T-helper 1 cell treated with Interleukin-12 subunit alpha and Interleukin-12 subunit beta and Interleukin-4 antibody, amounts not matched to agents 30 μg/mL and 1 μg/mL, for 36 hours (primary cell): ENCODE measurements at regions not wholly inside any gene's neighbourhood (a gene's known extent, or its start where the extent isn't known, plus 50 kb on each side); places are given as distances from the start of the nearest gene placed in this dataset.
"Not testable (repeated sequence)": the region's sequence is repeated elsewhere in the genome, so short reads cannot be mapped to it uniquely, and the experiment has no call there.

ENCODE experiments used
- H3K27ac Mint-ChIP-seq: one replicate; pipeline ENCODE4 v1.8.0; 2021; ENCODE audit warnings: mild to moderate bottlenecking, mixed read lengths
- H3K27me3 Mint-ChIP-seq: one replicate; pipeline ENCODE4 v1.8.0; 2021; ENCODE audit warnings: low read depth, mixed read lengths
- H3K36me3 Mint-ChIP-seq: one replicate; pipeline ENCODE4 v1.8.0; 2021; ENCODE audit warnings: low read depth, mixed read lengths
- H3K4me1 Mint-ChIP-seq: one replicate; pipeline ENCODE4 v1.8.0; 2021; ENCODE audit warnings: low read depth, mixed read lengths
- H3K4me3 Mint-ChIP-seq: one replicate; pipeline ENCODE4 v1.8.0; 2021; ENCODE audit warnings: mild to moderate bottlenecking, moderate library complexity, mixed read lengths
- H3K9me3 Mint-ChIP-seq: one replicate; pipeline ENCODE4 v1.8.0; 2021; ENCODE audit warnings: mixed read lengths

DNA sequence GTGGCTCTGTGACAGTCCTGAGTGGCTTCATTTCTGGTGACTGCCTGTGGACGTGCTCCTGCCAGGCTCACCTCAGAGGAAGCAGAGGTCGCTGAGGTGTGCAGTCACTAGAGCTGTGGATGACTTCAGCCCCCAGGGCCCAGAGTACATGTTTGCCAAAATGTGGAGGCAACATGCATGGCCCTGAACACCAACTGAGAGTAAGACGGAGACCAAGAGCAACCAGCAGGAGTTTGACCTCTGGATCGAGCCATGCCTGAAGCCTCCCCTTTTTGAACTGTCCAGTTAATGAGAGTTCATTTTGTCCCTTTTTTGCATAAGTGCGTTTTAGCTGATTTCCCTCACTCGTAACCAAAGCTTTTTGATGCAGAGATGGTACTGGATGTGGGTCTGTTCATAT is 184.9 kb downstream of the RTP5 start:
- Mint-ChIP-seq H3K4me1 (no peaks in the 10 kb centered on the region), H3K27ac (no peak overlapping the region), H3K4me3 (no peak overlapping the region), H3K9me3 (no peaks in the 10 kb centered on the region), H3K27me3 (peaks cover 31% of the 10 kb centered on the region), H3K36me3 (no peaks in the 10 kb centered on the region)

DNA sequence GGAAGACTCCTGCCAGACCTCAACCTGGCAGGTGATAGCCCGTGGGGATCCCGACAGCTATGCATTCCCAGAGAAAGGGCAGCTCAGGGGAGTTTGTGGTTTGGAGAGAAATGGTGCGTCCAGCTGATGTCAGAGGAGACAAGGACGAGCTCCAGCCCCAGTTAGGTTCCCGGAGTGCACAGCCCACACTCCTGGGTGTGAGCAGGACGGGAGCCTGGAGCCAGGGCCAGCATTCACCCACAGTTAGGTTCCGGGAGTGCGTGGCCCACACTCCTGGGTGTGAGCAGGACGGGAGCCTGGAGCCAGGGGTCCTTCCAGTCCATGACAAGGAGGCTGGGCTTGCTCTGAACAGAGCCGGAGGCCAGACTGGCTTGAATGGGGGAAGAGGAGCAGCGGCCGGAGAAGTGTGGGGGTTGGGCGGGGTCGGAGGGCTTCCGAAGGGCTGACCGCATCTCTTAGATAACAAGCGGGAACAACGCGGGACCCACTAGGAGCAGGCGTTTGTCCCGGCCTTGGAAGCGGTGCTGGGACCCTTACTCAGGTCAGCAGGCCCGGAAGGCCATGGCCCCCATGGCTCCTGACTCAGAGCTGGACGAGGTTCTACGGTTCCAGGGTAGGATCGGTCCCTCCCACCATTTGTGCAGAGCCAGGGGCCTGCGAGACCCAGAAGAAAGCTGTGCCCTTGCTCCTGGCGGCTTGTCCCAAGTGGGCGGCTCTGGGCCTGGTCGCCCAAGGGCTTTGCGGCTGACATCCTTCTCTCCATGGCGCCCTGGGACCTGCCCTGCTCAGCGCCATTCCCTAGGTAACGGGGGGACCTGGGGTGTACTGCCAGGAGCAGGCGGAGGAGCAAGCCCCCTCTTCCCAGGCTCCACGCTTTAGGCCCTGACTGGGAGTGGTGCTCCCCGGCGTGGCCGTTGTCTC is 185.6 kb downstream of the RTP5 start:
- H3K4me3 Mint-ChIP-seq: no peak overlapping the region
- peaks cover 27% of the 10 kb centered on the region for H3K27me3 Mint-ChIP-seq
- H3K36me3 Mint-ChIP-seq: no peaks in the 10 kb centered on the region
- no peaks in the 10 kb centered on the region for H3K4me1 Mint-ChIP-seq
- no peaks in the 10 kb centered on the region for H3K9me3 Mint-ChIP-seq
- H3K27ac Mint-ChIP-seq: no peak overlapping the region

DNA sequence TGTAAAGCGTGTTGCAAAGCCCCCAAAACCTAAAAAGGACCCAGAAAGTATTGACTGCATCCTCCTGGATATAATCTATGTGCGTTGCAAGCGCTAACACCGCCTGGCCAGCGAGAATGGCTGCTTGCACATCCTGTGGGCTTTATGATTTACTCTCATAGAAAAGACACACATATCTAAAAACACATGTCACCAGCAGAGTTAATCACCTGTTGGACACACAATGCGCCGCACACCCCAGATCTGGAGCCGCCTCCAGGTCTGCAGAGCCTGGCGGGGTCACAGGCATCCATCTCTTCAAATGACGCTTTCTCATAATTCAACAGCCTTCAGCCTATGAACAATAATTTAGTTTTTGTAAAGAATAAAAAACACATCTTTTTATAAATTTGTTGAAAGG is 186.5 kb downstream of the RTP5 start:
- H3K27me3 Mint-ChIP-seq: peaks cover 20% of the 10 kb centered on the region

DNA sequence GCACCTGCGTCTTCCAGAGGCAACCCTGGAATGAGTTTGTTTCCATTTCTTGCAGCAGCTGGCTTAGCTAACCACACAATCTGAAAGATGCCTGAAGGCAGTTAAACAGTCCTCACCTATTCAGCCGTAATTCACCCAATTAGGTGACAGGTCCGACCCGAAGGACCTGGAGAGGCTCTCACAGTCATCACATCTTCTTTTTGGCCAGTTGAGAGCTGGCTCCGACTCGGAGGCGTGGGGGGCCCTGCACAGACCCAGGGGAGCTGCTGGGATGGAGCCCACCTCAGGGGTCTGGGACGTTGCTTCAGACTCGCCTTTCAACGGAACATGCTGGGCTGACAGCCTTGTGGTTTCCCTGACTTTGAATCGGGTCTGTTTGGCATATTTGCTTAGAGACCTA is 187.3 kb downstream of the RTP5 start:
- peaks cover 12% of the 10 kb centered on the region for H3K27me3 Mint-ChIP-seq
- no peaks in the 10 kb centered on the region for H3K36me3 Mint-ChIP-seq
- no peaks in the 10 kb centered on the region for H3K9me3 Mint-ChIP-seq
- H3K27ac Mint-ChIP-seq: no peak overlapping the region
- no peak overlapping the region for H3K4me3 Mint-ChIP-seq
- H3K4me1 Mint-ChIP-seq: no peaks in the 10 kb centered on the region

More for the DNA sequence above, 186.5 kb downstream of the RTP5 start:
- Mint-ChIP-seq H3K36me3 (no peaks in the 10 kb centered on the region), H3K4me1 (no peaks in the 10 kb centered on the region), H3K4me3 (no peak overlapping the region), H3K9me3 (no peaks in the 10 kb centered on the region), H3K27ac (no peak overlapping the region)

DNA sequence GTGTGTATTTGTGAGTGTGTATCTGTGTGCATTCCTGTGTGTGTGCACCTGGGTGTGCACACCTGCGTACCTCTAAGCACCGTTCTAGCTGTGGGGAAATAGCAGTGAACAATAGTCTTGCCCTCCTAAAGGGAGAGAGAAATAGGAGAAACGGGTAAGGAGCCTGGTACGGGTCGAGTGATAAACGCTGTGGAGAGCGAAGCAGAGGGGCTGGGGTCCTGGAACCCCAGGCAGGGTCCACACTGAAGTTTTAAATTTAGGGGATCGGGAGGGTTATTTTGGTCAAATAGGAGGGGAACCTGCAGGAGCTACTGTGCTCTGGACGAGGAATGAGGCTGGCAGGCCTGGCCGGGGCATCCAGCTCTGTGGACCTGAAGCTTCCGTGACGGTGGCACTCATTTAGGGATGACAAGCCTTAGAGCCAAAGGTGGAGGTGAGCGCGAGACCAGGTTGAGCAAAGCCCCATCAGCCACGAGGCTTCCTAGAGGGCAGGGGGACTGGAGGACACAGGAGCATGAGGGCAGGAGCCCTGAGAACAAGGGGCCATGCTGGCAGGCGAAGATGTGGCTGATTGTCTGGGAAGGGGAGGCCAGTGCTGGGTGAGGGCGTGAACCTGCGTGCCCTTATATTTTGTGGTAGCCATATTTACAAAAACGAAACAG is 188.0 kb downstream of the RTP5 start:
- Mint-ChIP-seq H3K9me3 (no peaks in the 10 kb centered on the region), H3K27ac (no peak overlapping the region), H3K27me3 (peaks cover 11% of the 10 kb centered on the region), H3K4me1 (no peaks in the 10 kb centered on the region), H3K4me3 (no peak overlapping the region), H3K36me3 (no peaks in the 10 kb centered on the region)

DNA sequence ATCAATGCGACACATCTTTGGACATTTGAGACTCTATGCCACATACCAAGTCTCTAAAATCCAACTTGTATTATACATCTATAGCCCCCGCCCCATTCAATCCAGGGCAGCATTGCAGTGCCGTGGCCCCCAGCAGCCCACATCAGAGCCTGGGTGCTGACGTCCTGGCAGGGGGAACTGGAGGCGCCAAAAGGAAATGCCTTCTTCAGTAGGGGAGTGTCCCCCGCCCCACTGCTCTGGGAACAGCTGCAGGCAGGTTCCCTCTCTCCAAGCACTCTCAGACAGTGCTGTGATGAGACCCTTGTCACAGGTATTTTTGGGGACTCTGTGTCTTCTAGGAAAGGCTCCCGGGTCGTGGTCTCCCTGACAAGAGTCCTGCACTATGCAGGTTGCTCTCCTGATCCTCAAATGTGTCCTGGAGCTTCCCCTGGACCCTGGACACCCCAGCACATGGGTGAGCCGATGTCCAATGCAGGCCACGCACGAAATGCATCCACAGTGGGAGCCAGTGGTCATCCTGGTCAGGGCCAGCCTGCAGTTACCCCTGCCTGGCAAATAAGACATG is 188.7 kb downstream of the RTP5 start:
- no peaks in the 10 kb centered on the region for H3K4me1 Mint-ChIP-seq
- peaks cover 14% of the 10 kb centered on the region for H3K27me3 Mint-ChIP-seq
- H3K4me3 Mint-ChIP-seq: no peak overlapping the region

DNA sequence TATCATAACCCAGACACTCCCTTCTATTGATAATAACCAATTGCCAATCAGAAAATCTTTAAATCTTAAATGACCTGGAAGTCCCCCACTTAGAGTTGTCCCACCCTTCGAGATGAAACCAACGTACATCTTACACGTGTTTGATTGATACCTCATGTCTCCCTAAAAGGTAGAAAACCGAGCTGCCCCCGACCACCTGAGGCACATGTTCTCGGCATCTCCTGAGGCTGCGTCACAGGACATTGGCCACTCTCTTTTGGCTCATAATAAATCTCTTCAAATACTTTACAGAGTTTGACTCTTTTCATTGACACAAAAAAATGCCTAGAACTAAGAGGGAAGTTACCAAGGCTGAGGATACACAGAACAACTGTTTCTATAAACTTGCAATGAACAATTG is 190.0 kb downstream of the RTP5 start:
- Mint-ChIP-seq H3K27me3 (peaks cover 15% of the 10 kb centered on the region), H3K36me3 (no peaks in the 10 kb centered on the region), H3K4me3 (no peak overlapping the region), H3K9me3 (no peaks in the 10 kb centered on the region), H3K27ac (no peak overlapping the region), H3K4me1 (no peaks in the 10 kb centered on the region)

More for the DNA sequence above, 188.7 kb downstream of the RTP5 start:
- no peak overlapping the region for H3K27ac Mint-ChIP-seq
- H3K9me3 Mint-ChIP-seq: no peaks in the 10 kb centered on the region
- H3K36me3 Mint-ChIP-seq: no peaks in the 10 kb centered on the region

DNA sequence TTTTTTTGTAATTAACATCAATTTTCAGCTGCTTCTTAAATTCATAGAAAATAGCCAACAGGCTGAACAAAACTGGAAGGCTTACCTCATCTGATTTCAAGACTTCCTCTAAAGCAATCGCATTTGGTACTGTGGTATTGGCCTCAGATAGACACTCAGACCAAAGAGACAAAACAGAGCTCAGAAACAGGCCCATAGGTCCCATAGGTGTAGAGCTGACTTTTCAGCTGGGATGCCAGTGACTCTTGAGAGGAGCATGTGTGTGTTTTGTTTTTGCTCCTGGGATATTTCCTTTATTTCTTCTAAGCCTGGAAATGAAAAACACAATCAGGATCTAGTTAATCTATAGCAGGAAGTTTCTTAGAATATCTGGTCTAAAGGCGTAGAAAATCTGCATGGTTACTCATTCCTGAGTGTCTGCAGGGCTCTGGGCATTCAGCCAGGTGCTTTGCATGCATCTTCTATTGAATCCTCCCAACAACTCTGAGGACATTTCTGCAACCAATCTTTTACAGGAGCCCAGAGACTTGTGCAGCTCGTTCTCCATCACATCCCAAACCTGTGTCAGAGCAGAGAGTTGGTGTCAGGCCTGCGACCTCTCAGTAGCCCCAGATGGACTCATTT is 190.8 kb downstream of the RTP5 start:
- H3K9me3 Mint-ChIP-seq: no peaks in the 10 kb centered on the region
- H3K27ac Mint-ChIP-seq: no peak overlapping the region
- peaks cover 15% of the 10 kb centered on the region for H3K27me3 Mint-ChIP-seq
- H3K4me1 Mint-ChIP-seq: no peaks in the 10 kb centered on the region
- H3K36me3 Mint-ChIP-seq: no peaks in the 10 kb centered on the region
- H3K4me3 Mint-ChIP-seq: no peak overlapping the region

DNA sequence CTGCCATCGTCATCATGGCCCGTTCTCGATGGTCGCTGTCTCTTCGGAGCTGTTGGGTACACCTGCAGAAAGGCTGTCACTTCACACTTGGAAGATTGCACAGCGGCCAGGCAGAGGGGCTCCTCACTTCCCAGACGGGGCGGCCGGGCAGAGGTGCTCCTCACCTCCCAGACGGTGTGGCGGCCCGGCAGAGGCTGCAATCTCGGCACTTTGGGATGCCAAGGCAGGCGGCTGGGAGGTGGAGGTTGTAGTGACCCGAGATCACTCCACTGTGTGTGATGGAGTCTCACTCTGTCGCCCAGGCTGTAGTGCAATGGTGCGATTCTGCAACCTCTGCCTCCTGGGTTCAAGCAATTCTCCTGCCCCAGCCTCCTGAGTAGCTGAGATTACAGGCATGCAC is 192.4 kb downstream of the RTP5 start:
- not testable (repeated sequence) for H3K36me3 Mint-ChIP-seq, H3K27ac Mint-ChIP-seq, H3K4me3 Mint-ChIP-seq, H3K4me1 Mint-ChIP-seq, H3K9me3 Mint-ChIP-seq
- H3K27me3 Mint-ChIP-seq: peaks cover 18% of the 10 kb centered on the region

DNA sequence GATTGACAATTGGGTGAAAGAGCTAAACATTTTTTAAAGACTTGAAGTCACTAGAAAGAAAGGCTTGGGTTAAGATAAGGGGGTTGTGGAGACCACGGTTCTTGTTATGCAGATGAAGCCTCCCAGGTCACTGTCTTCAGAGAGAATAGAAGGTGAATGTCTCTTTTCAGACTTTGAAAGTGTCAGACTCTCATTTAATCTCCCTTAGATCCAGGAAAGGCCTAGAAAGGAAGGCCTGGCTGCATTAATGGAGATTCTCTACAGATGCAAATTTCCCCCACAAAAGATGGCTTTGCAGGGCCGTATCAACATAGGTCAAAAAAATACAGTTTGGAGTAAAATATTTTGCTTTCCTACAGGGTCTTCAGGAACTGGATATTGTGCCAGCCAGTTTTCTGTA is 193.9 kb downstream of the RTP5 start:
- Mint-ChIP-seq H3K27ac (no peak overlapping the region), H3K9me3 (no peaks in the 10 kb centered on the region), H3K36me3 (no peaks in the 10 kb centered on the region), H3K4me3 (no peak overlapping the region), H3K27me3 (peaks cover 8% of the 10 kb centered on the region), H3K4me1 (no peaks in the 10 kb centered on the region)

DNA sequence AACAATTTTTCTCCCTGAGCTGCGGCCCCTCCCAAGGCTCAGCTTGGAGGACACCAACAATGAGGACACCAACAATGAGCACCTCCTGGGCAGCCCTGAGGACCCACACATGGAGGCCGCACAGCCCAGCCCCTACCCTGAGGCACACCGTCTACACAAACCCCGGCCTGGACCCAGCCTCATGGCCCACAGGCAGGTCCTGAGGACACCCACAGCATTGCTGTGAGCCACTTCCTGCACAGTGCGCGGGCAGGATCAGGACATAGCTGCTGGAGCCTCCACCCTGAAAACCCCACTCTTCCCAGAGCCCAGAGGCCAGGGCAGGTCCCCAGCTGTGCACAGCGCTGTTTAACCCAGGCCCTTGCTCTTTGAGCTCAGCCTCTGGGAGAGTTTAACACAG is 194.3 kb downstream of the RTP5 start:
- Mint-ChIP-seq H3K4me1 (no peaks in the 10 kb centered on the region), H3K9me3 (no peaks in the 10 kb centered on the region), H3K4me3 (no peak overlapping the region), H3K27ac (no peak overlapping the region), H3K27me3 (peaks cover 12% of the 10 kb centered on the region), H3K36me3 (no peaks in the 10 kb centered on the region)

DNA sequence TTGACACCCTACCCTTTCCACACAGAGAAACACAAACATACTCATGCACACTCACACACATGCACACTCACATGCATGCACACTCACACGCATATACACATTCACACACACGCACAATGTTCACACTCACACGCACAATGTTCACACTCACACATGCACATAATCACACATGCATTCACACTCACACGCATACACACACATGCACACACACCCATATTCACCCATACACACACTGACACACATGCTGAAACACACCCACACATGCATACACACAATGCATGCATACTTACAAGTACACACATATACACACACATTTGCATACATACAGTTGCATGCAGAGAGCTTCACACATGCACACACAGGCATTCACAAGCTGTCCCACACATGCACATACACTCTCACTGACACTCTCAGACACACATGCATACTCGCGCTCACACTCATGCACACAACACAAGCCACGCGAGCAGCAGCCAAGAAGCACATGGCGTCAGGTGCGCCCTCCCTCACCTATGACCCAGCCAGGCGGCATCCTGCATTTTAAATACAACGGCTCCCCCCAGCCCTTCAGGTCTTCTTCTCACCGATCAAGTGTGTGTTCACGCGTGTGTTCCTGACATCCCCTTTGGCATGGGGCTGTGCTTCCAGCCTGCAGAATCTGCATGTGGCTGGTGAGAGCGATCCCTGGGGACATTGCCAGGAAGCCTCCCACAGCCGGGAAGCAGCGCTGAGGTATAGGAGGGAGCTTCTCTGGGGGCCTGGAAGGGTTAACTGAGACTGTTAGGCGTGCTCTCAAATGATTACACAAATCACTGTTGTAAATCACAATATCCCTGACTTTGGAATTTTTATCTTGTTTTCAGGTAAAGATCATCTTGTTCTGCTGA is 195.1 kb downstream of the RTP5 start:
- Mint-ChIP-seq H3K4me3 (no peak overlapping the region), H3K4me1 (no peaks in the 10 kb centered on the region), H3K27ac (no peak overlapping the region), H3K27me3 (peaks cover 14% of the 10 kb centered on the region), H3K36me3 (no peaks in the 10 kb centered on the region), H3K9me3 (no peaks in the 10 kb centered on the region)

DNA sequence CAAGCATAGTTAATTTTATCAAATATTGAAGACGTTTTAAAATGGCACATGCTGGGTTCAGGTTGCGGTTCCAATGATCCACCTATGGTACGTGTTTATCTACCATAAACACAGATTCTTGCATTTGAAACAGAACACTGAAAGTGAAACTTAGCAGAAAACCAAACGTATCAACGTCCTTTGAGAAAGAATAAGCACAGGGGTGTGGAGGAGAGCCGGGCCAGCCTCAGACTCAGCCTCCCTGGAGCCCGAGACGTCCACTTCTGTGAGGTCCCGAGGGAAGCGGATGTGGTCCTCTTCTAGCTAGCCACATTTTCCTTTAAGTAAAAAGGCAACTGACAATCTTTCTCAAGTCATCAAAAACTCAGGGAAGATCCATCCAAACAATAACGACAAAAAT is 195.9 kb downstream of the RTP5 start:
- no peaks in the 10 kb centered on the region for H3K36me3 Mint-ChIP-seq

DNA sequence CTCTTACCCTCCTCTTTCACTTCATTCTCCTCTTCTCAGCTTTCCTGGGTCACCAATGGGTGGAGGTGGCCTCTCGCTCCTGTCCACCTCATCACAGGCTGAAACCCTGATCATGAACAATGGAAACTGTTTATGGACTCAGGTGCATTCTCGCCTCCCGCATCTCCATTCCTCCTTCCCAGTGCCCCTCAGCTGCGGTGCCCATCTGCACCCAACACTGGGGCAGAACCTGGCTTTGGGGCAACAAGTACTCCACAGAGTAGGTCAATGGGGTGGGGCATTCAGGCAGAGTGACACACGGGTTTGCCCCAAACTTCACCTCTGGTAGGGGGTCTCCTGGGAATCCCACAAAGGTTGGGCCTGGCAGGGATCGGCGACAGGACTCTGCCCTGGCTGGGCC is 199.5 kb downstream of the RTP5 start:
- H3K4me3 Mint-ChIP-seq: no peak overlapping the region
- H3K36me3 Mint-ChIP-seq: no peaks in the 10 kb centered on the region
- no peaks in the 10 kb centered on the region for H3K9me3 Mint-ChIP-seq
- H3K27me3 Mint-ChIP-seq: peaks cover 10% of the 10 kb centered on the region
- no peaks in the 10 kb centered on the region for H3K4me1 Mint-ChIP-seq
- H3K27ac Mint-ChIP-seq: no peak overlapping the region

More for the DNA sequence above, 195.9 kb downstream of the RTP5 start:
- H3K27me3 Mint-ChIP-seq: peaks cover 14% of the 10 kb centered on the region
- H3K27ac Mint-ChIP-seq: no peak overlapping the region
- no peaks in the 10 kb centered on the region for H3K9me3 Mint-ChIP-seq
- H3K4me3 Mint-ChIP-seq: no peak overlapping the region
- no peaks in the 10 kb centered on the region for H3K4me1 Mint-ChIP-seq
